Transverse colon (tissue), 4 donors: ENCODE measurements at regions not wholly inside any gene's neighbourhood (a gene's known extent, or its start where the extent isn't known, plus 50 kb on each side); places are given as distances from the start of the nearest gene placed in this dataset.

Experiments
- CTCF ChIP-seq, 5 experiments: fragments of 200-600 bp in 3 of 5; fragments of 450-650 bp in 2 of 5; sonication (generic) in 3 of 5; IDR thresholded peaks; 1 replicate in 2 of 5; 2 replicates in 3 of 5; pipeline ENCODE4 v1.5.1; 2016 to 2017; ENCODE audit warnings: antibody characterized with exemption in 5 of 5, inconsistent platforms in 3 of 5, mild to moderate bottlenecking in 2 of 5, moderate library complexity in 1 of 5
- EP300 ChIP-seq: sonication (generic); formaldehyde crosslinking; IDR thresholded peaks from one replicate; pipeline ENCODE4 v1.6.1; 2017; ENCODE audit warnings: antibody characterized with exemption, low read depth
- POLR2A ChIP-seq: fragments of 450-650 bp; IDR thresholded peaks from one replicate; pipeline ENCODE4 v1.6.1; 2016; ENCODE audit warnings: antibody characterized with exemption, mild to moderate bottlenecking, moderate library complexity
- POLR2AphosphoS5 ChIP-seq, 3 donors: sonication (generic); formaldehyde crosslinking; IDR thresholded peaks; one replicate each; pipeline ENCODE4 v1.6.1; 2016; ENCODE audit warnings: antibody characterized with exemption in 3 of 3

DNA sequence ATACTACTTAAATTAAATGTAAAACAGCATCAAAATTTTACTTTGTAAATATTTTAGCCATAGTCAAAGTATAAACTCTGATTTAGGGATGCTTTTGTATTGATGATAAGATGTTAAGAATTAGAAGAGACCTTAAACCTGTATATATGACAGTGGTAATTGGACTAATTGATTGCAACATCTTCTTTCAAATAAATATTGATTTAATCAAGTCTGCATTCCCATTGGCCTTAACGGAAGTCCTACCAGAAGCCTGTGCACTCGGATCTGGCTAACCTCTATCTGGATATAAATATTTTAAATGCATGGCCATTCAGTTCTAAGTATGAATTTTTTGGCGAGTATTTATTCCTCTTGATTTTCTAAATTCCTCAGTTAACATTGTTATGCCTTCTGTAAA is 856.1 kb downstream of the USP25 start:
- TF ChIP-seq POLR2A (no peak), EP300 (no peak), CTCF (IDR thresholded peaks at IDR 0.05) (no peak), POLR2AphosphoS5 (IDR thresholded peaks at IDR 0.05) (no peak)
